Embryonic facial prominence (tissue), 1 donor: ENCODE measurements at regions not wholly inside any gene's neighbourhood (a gene's known extent, or its start where the extent isn't known, plus 50 kb on each side); places are given as distances from the start of the nearest gene placed in this dataset.
"Not testable (repeated sequence)": the region's sequence is repeated elsewhere in the genome, so short reads cannot be mapped to it uniquely, and the experiment has no call there.

Experiments
- DNase-seq: peaks from one replicate; pipeline ENCODE4 v3.0.0-alpha.2; 2016; ENCODE audit errors: extremely low spot score

GRCh38 chr12:28060871-28061270 is 88.3 kb upstream of the PTHLH start:
- no peak for DNase-seq

DNA sequence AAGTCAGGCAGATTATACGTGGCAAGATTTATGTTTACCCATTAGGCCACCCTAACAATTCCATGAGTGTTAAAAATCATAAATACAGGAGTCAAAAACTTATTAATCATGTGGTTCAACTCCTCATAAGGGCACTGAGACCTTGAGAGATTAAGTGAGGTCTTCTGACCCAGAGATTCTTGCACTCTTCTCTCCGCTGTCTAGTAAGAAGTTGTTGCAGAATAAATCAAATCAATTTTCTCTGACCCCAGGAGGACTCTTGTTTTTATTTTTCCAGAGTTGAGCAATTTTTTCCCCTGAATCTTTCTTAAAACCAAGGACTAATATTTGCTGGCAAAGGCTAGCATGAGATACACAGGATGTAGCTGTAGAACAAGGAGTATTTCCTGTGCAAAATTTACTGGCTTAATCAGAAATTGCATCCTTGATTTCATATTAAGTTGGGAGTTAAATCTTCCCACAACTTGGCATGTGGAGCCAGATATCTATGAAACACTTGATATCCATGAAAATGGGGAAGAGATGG is 90.9 kb upstream of the PTHLH start:
- DNase-seq = no peak

DNA sequence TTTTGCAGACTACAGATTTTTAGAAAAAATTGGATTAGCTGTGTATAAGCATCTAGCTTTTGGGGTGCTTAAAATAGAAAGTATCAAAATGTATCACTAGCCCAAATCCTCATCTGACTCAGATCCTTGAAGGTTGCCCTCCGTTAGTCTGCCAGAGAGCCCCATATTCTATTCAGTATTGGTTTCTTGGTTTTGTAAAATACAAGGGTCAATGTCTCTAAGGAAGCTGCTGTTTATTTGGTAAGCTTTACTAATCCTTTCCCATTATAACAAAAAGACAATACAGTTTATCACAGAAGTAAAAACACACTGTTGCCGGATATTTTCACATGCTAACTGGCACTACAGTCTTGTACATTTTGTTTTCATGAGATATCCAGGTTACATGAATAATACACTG is 92.8 kb upstream of the PTHLH start:
- no peak for DNase-seq

DNA sequence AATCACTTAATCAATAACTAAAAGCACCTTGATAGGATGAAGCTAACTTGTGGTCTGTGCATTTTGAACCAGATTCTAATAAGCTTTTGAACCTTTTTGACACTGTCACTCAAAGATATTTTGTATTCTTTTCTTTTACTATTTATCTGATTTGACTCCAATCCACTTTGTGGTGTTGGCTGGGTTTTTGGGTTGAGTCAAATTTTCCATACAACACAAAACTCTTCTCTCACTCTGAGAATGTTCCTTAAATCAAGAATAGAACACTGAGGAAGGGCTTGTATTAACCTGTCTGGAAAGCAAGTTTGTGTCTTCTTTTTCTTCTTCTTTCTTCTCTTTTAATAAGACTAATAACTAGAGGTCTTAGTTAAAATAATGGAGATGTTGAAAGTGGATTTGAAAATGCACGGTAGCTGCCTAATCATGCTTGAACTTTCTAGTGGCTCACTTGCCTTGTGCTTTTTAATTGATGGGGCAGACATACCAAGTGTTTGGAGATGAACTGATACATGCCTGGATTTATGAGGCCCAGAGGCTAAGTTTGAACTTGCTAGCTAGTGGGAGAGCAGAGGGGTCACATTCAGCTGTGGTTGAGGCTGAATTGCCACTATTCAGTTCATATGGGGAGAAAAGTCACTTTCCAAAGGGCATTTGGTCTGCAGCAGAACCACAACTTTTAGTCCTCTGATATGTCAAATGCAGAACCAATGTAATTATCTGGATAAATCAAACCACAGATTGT is 93.5 kb upstream of the PTHLH start:
- no peak for DNase-seq

DNA sequence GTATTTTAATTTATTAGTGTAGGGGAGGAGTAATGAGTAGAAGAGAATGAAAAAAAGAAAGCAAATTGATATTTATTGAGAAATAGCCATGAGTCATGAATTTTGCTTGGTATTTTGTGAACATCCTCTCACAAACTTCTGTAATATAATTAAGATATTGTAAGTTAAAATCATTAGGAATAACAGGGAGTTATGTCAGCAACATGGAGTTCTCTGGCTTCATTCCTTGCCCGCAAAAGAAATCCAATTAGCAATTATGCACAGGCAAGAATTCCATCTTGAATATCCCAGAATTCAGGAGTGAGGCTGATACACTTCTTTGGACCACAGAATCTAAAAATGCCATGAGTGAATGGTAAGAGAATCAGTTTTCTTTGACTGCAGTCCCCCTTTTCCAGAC is 94.3 kb upstream of the PTHLH start:
- no peak for DNase-seq

DNA sequence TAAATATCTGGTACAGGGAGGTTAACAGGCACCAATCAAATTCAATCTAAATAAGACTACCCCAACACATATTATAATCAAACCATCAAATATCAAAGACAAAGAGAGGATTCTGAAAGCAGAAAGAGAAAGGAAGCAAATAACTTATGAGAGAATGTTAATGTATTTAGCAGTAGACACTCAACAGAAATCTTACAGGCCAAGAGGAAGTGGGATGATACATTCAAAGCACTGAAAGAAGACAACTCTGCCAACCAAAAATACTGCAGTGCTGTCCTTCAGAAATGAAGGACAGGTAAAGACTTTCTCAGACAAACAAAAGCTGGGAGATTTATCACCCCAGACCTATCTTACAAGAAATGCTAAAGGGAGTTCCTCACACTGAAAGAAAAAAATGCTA is 95.9 kb upstream of the PTHLH start:
- DNase-seq = no peak

DNA sequence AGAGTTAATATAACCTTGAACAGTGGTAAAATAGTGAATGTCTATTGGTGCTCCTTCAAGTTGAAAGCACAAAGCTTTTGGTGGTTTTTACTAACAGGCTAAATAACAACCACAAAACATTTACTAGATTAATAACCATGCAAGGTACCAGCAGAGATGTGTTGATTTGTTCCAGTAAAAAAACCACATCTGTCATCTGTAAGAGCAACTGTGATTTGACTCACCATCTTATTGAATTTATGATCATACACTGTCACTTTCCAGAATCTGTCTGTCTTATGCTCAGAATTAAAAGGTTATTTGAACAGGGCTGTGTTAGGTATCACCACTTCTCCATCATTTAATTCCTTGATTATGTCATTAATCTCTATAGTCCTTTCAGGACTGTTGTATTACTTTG is 107.0 kb upstream of the PTHLH start:
- no peak for DNase-seq

DNA sequence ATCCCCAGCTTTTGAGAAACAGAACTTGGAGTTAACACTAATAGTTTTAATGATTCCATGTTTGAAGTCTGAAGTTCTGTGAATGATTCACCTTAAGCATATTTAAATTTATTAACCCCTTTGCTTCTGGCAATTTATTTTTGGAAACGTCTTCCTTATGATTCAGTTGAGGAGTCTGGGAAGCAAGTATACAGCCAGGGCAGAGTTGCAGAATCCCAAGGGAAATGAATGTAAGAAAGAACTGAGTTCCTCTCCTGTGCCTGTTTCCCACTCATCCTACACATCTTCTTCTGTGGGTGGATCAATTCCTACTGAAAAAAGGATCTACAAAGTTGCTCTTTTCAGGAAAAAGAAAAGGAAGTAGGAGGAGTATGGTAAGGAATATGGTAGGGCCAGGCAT is 108.2 kb upstream of the CCDC91 start:
- DNase-seq = no peak

DNA sequence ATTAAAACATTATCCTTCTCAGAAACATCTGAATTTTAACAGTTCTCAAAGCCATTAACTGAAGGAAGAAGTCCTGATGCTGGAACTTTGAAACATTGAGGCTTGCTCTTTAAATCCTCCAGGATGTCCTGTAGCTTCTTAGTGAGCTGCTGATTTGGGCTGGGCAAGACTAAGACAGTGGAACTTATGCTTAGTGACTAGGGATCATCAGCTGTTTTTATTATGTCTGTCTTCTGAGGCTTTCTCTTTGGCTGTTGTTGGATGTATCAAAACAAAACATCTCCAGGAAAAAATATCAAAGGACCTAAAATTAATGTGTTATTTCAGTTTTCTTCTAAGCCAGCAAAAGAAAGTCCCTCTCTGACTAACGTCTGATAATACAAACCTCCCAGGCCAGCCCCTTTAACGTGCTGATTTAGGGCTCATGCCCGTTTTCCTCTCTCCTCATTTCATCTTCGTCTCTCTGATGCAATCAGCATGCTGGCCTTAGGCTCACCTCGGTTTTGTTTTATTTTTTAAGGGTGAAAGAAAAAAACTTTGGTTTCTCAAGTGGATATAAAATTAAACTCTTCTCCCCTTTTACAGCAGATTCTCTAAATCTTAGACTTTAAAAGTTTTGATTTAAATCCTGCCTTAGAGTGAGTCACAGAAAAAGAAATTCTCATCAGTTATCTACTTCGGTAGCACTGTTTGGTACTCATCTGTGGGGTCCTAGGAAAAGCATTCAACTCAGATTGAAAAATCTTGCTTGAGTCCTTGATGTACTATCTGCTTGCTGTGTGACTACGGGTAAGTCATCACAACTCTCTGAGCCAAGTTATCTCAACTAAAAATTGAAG is 106.2 kb upstream of the CCDC91 start:
- DNase-seq = no peak

DNA sequence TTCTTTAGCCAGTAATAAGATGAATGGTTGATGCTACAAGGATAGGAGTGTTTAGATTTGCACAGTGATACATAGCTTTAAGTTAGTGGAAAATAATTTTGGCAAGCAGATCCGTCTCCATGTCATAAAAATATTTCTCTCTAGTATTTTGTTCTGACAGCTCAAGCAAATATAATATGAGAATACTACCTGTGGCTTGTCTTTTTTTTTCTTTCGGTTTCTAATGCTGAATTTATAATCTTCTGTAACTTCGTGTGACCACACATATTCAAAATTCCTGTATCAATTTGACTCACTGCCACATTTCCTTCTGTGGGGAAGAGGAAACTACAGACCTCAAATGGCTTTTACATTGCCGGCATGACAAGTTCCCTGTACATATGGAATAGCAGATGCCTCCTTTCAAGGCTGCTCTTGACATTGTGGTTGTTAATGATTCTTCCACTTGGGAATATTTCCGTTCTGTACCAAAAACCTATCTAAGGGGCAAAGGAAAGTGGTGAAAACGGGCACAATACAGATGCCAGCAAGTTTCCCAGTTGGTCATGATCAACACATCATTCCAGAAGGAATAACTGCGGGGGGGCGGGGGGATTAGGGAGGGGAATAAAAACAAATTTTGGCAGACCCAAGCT is 103.6 kb upstream of the CCDC91 start:
- no peak for DNase-seq

DNA sequence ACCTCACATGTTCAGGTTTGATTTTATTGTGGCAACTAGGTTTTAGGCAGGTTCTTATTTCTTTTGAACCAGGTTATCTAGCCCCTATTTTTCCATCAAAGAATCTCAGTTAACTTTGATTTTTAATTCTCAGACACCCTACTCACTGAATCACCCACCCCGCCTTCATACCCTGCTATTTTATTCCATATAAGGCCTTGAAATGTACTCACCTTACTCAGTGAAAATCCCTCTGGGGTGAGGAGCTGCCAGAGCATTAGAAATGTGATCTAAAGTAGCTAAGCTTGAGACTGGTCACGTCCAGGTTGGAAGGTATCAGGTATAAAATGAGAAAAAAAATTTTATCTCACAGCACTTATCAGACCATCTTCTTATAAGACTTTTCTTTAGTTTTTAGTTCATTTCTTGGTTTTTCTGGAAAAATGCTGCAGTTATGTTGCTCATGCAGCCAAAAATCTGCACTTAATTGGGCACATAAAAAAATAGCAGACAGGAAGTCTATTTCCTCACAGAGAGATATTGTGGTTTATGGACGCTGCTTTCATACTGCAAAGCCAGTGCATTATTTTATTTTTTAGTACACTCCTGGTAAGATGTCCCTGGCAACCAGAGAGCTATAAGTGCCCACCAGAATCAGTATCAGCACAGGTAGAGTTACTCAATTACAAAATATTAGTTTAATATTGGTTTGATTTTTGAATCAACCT is 101.5 kb upstream of the CCDC91 start:
- no peak for DNase-seq

- DNase-seq = no peak
Measured at GRCh38 chr12:28089338-28089737, 100.9 kb upstream of the CCDC91 start.

GRCh38 chr12:28090835-28091234 is 99.4 kb upstream of the CCDC91 start:
- no peak for DNase-seq

GRCh38 chr12:28092396-28092795 is 97.9 kb upstream of the CCDC91 start:
- DNase-seq = no peak

DNA sequence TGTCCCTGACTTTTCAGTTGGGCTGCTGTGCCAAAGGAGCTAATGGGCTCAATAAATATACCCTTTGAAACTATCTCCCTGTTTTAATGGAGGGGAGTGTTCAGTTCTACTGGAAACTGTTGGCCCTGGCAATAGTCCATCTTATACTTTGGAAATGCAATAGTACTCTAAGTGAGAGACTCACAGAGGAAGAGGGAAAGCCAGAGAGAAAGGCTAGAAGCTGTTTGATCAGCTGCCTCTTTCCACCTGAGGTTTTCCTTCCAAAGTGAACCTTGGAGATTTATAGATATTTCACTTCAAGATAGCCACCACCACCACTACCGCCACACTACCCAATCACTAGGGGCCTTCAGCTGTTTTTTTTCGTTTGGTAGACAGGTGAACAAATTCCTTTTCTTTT is 93.6 kb upstream of the CCDC91 start:
- no peak for DNase-seq

GRCh38 chr12:28097221-28097620 is 93.0 kb upstream of the CCDC91 start:
- no peak for DNase-seq

- DNase-seq = not testable (repeated sequence)
Measured at GRCh38 chr12:28099245-28099644, 91.0 kb upstream of the CCDC91 start.

DNA sequence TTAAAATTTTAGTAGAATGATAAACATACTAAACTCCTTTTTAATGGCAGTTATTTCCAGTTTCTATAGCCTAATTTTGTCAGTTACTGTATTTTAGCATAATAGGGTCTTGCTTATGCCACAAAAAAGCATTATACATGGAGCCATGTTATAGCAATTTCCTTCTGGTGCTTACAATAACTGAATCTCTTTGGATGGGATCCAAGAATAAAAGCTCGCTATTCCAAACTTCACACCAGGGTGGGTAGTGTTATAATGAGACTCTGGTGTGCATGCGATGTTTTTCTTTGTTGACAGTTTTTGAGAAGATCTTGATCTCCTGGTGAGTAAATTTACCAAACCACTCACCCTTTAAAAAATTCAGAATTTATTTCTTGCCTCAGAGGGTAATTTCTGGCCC is 90.4 kb upstream of the CCDC91 start:
- DNase-seq = no peak

GRCh38 chr12:28100717-28101116 is 89.5 kb upstream of the CCDC91 start:
- no peak for DNase-seq

DNA sequence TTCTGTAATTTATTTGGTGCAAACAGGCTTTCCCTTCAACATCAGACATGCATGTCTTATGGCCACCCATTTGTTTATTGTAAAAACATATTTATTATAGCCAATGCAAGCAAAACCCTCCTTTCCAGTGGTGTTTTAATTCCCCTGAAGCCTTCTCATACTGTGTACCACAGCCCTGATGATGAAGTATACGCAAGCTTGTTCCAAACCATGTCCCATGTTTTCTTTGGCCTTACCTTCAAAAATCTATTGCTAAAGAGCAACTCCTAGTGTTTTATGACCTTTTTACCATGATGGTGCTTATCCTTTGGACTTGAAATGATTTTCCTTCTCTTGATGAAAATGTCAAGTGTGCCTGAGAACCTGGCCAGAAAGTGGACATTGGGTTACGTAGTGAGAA is 85.9 kb upstream of the CCDC91 start:
- DNase-seq = no peak

GRCh38 chr12:28104903-28105864 is 85.1 kb upstream of the CCDC91 start:
- no peak for DNase-seq
